GM23338 (cell line): ENCODE measurements at regions not wholly inside any gene's neighbourhood (a gene's known extent, or its start where the extent isn't known, plus 50 kb on each side); places are given as distances from the start of the nearest gene placed in this dataset.

Experiments
- ATAC-seq: fragments of 200-7000 bp; cut with Tn5 transposase; 3 replicates; pipeline ENCODE4 v1.9.1; 2020
- DNase-seq: peaks from one replicate; pipeline ENCODE4 v3.0.0-alpha.2; 2015; ENCODE audit warnings: low spot score
- H2AFZ ChIP-seq: fragments of 200-600 bp; sonication (generic); 2 replicates; pipeline ENCODE4 v1.8.0; 2016; ENCODE audit warnings: antibody characterized with exemption, mild to moderate bottlenecking, moderate library complexity
- H3F3A ChIP-seq: fragments of 200-600 bp; sonication (generic); replicated peaks from 2 replicates; pipeline ENCODE4 v1.8.0; 2017; ENCODE audit warnings: antibody characterized with exemption, mixed run types, low read depth
- H3K27ac ChIP-seq: fragments of 200-600 bp; sonication (generic); 2 replicates; pipeline ENCODE4 v1.6.1; 2016; ENCODE audit warnings: low read depth
- H3K27me3 ChIP-seq: fragments of 200-600 bp; sonication (generic); 2 replicates; pipeline ENCODE4 v1.8.0; 2016; ENCODE audit warnings: mild to moderate bottlenecking, mixed run types, moderate library complexity; ENCODE audit not compliant: insufficient read depth
- H3K36me3 ChIP-seq: fragments of 200-600 bp; sonication (generic); 2 replicates; pipeline ENCODE4 v1.8.0; 2016; ENCODE audit warnings: mild to moderate bottlenecking; ENCODE audit not compliant: insufficient read depth
- H3K4me1 ChIP-seq: fragments of 200-600 bp; sonication (generic); 2 replicates; pipeline ENCODE4 v1.8.0; 2016; ENCODE audit warnings: mild to moderate bottlenecking, moderate library complexity; ENCODE audit not compliant: insufficient read depth
- H3K4me2 ChIP-seq: fragments of 200-600 bp; sonication (generic); 2 replicates; pipeline ENCODE4 v1.7.1; 2017; ENCODE audit warnings: mixed run types
- H3K4me3 ChIP-seq: fragments of 200-600 bp; sonication (generic); 2 replicates; pipeline ENCODE4 v1.6.1; 2016; ENCODE audit warnings: mixed run types
- H3K79me2 ChIP-seq: fragments of 200-600 bp; sonication (generic); replicated peaks from 2 replicates; pipeline ENCODE4 v1.8.0; 2017; ENCODE audit warnings: mild to moderate bottlenecking; ENCODE audit not compliant: insufficient read depth
- H3K9me2 ChIP-seq: fragments of 200-600 bp; sonication (generic); 2 replicates; pipeline ENCODE4 v1.8.0; 2017; ENCODE audit not compliant: insufficient read depth
- H4K20me1 ChIP-seq: fragments of 200-600 bp; sonication (generic); replicated peaks from 2 replicates; pipeline ENCODE4 v1.8.0; 2017; ENCODE audit warnings: mild to moderate bottlenecking; ENCODE audit not compliant: insufficient read depth
- H3K27ac Mint-ChIP-seq: 2 replicates; pipeline ENCODE4 v1.8.0; 2020; ENCODE audit warnings: inconsistent platforms, mild to moderate bottlenecking, moderate library complexity, mixed read lengths
- H3K27me3 Mint-ChIP-seq: 3 replicates; pipeline ENCODE4 v1.8.0; 2022; ENCODE audit warnings: low read depth, mild to moderate bottlenecking, moderate library complexity, mixed read lengths, inconsistent platforms; ENCODE audit not compliant: insufficient read depth, poor library complexity
- H3K36me3 Mint-ChIP-seq: 3 replicates; pipeline ENCODE4 v1.8.0; 2021; ENCODE audit warnings: low read depth, mild to moderate bottlenecking, inconsistent platforms, moderate library complexity, mixed read lengths
- H3K4me1 Mint-ChIP-seq: 3 replicates; pipeline ENCODE4 v1.8.0; 2020; ENCODE audit warnings: mild to moderate bottlenecking, inconsistent platforms, mixed read lengths
- H3K4me3 Mint-ChIP-seq: 3 replicates; pipeline ENCODE4 v1.8.0; 2021; ENCODE audit warnings: moderate library complexity, mild to moderate bottlenecking, inconsistent platforms, mixed read lengths
- H3K9me3 Mint-ChIP-seq: 3 replicates; pipeline ENCODE4 v1.8.0; 2020; ENCODE audit warnings: moderate library complexity, mild to moderate bottlenecking, inconsistent platforms, mixed read lengths
- CTCF ChIP-seq, 2 experiments: fragments of 200-600 bp in 1 of 2; sonication (generic) in 1 of 2; conservative IDR thresholded peaks; 2 replicates each; pipeline versions ENCODE4 v1.5.1 to v1.6.1; 2016 to 2017; ENCODE audit warnings: antibody characterized with exemption in 2 of 2, low read depth in 2 of 2, mild to moderate bottlenecking in 2 of 2, moderate library complexity in 1 of 2
- EZH2 ChIP-seq: fragments of 200-600 bp; sonication (generic); IDR thresholded peaks from one replicate; pipeline ENCODE4 v1.8.0; 2017; ENCODE audit warnings: antibody characterized with exemption, mild to moderate bottlenecking, low read depth; ENCODE audit not compliant: unreplicated experiment
- EZH2phosphoT487 ChIP-seq: fragments of 200-600 bp; sonication (generic); IDR thresholded peaks from one replicate; pipeline ENCODE4 v1.8.1; 2018; ENCODE audit warnings: antibody characterized with exemption; ENCODE audit not compliant: unreplicated experiment
- JUNB ChIP-seq: IDR thresholded peaks from one replicate; pipeline ENCODE4 v1.6.1; 2016; ENCODE audit warnings: antibody characterized with exemption; ENCODE audit not compliant: unreplicated experiment
- NANOG ChIP-seq: IDR thresholded peaks from 2 replicates; pipeline ENCODE4 v1.6.1; 2016; ENCODE audit warnings: antibody characterized with exemption, borderline replicate concordance
- POLR2AphosphoS5 ChIP-seq: IDR thresholded peaks from 2 replicates; pipeline ENCODE4 v1.6.1; 2016; ENCODE audit warnings: antibody characterized with exemption, low read depth
- REST ChIP-seq: IDR thresholded peaks from one replicate; pipeline ENCODE4 v1.6.1; 2018; ENCODE audit warnings: antibody characterized with exemption; ENCODE audit not compliant: unreplicated experiment
- STAT1 ChIP-seq: IDR thresholded peaks from one replicate; pipeline ENCODE4 v1.6.1; 2016; ENCODE audit warnings: antibody characterized with exemption; ENCODE audit not compliant: unreplicated experiment
- ZNF114 ChIP-seq: fragments of 250-450 bp; sonication (Bioruptor Pico); IDR thresholded peaks from 2 replicates; pipeline ENCODE4 v1.5.0; 2020; ENCODE audit warnings: mild to moderate bottlenecking, moderate library complexity
- TF ChIP-seq, protein P1 (sequence below): IDR thresholded peaks from 2 replicates; pipeline ENCODE4 v1.6.1; 2016; ENCODE audit warnings: antibody characterized with exemption

DNA sequence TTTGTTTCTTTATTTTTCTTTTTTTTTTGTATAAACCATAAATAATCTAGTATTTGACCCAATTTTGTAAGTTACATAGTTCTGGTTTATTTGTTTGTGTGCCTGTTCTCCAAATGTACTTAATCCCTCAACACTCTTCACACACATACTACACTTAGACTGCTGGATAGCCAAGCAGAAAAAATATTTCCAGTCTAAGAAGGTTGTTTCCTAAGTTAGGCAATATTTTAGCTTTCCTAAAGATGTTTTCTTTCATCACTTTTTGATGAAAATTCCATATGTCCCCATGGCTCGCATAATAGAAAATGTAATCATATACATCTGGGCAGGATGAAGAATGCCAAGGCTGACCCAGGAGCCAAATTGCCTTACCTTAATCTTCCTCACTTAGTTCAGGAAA, 105.3 kb downstream of the PPP1R3A start (continued):
- TF ChIP-seq CTCF (conservative IDR thresholded peaks at IDR 0.05; ENCODE audit: low read depth in 2 of 2) (no peak), JUNB (no peak), ZNF114 (CRISPR knock-in tag) (no peak), NANOG (no peak), STAT1 (no peak), EZH2 (no peak), POLR2AphosphoS5 (no peak)

DNA sequence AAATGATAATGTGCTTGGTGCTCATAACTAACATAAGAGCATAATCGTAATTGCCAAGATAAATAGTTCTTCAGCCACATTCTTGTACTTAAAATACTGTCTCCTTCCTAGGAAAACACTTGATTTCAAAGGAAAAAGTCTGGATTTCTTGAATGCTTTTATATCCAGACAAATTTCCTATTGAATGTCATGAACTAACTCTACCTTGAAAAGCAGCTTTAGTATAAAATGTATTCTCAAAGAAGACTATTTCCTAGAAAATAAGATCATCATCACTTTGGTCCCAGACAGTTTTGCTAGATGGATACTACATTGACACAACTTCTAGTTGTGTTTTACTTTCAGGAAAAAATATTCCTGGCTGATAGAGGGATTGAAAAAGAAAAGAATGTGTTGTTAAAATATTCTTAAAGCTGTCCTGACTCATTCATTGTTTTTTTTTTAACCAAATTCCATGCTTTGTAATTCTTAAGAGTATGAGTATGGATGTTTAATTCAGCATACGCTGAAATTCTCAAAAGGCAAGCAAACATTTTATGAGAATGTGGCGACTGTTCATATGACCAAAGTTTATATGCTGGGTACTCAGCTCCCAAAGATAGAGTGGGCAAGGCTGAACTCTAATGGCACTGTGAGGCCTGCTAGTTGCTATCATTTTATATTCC, 106.1 kb downstream of the PPP1R3A start:
- ATAC-seq (no peak), DNase-seq (no peak)
- no peak overlapping the region for H3K4me3 ChIP-seq
- H3K4me3 Mint-ChIP-seq: no peak overlapping the region
- no peaks in the 10 kb centered on the region for H3K36me3 Mint-ChIP-seq
- H3F3A ChIP-seq: no peaks in the 10 kb centered on the region
- no peaks in the 10 kb centered on the region for H3K4me1 ChIP-seq
- no peak overlapping the region for H3K4me2 ChIP-seq
- no peaks in the 10 kb centered on the region for H4K20me1 ChIP-seq
- H3K27ac ChIP-seq: no peak overlapping the region
- no peaks in the 10 kb centered on the region for H3K4me1 Mint-ChIP-seq
- no peaks in the 10 kb centered on the region for H3K27me3 ChIP-seq
- no peaks in the 10 kb centered on the region for H3K27me3 Mint-ChIP-seq
- no peaks in the 10 kb centered on the region for H3K79me2 ChIP-seq
- H3K27ac Mint-ChIP-seq: no peak overlapping the region
- H3K9me2 ChIP-seq: no peaks in the 10 kb centered on the region; the same call in 1 of the 2 replicates
- no peak overlapping the region for H2AFZ ChIP-seq
- no peaks in the 10 kb centered on the region for H3K9me3 Mint-ChIP-seq
- H3K36me3 ChIP-seq: no peaks in the 10 kb centered on the region
- no peak for TF ChIP-seq NANOG
- TF ChIP-seq STAT1: no peak
- TF ChIP-seq JUNB: no peak
- no peak for TF ChIP-seq CTCF (conservative IDR thresholded peaks at IDR 0.05; ENCODE audit: low read depth in 2 of 2)
- TF ChIP-seq, protein P1, sequence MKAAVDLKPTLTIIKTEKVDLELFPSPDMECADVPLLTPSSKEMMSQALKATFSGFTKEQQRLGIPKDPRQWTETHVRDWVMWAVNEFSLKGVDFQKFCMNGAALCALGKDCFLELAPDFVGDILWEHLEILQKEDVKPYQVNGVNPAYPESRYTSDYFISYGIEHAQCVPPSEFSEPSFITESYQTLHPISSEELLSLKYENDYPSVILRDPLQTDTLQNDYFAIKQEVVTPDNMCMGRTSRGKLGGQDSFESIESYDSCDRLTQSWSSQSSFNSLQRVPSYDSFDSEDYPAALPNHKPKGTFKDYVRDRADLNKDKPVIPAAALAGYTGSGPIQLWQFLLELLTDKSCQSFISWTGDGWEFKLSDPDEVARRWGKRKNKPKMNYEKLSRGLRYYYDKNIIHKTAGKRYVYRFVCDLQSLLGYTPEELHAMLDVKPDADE: no peak
- no peak for TF ChIP-seq EZH2
- TF ChIP-seq EZH2phosphoT487: no peak
- TF ChIP-seq REST: no peak
